ENCODE measurements at regions not wholly inside any gene's neighbourhood (a gene's known extent, or its start where the extent isn't known, plus 50 kb on each side); places are given as distances from the start of the nearest gene placed in this dataset.
"Not testable (repeated sequence)": the region's sequence is repeated elsewhere in the genome, so short reads cannot be mapped to it uniquely, and the experiment has no call there.

- DNase-seq = no peak
- no peaks in the 10 kb centered on the region for H3K36me3 Mint-ChIP-seq (ENCODE audit: unreplicated experiment)
These were observed 67.1 kb upstream of the MAP4K4 start for GRCh38 chr2:101630224-101630949.

GRCh38 chr2:101628030-101628392, 69.5 kb upstream of the MAP4K4 start:
- H3K4me1 Mint-ChIP-seq (ENCODE audit: low read depth, unreplicated experiment) = no peaks in the 10 kb centered on the region
- no peak overlapping the region for H3K4me3 Mint-ChIP-seq (ENCODE audit: unreplicated experiment)
- peaks cover 3% of the 10 kb centered on the region for H3K9me3 Mint-ChIP-seq (ENCODE audit: unreplicated experiment)
- H3K36me3 Mint-ChIP-seq (ENCODE audit: unreplicated experiment) = no peaks in the 10 kb centered on the region
- no peak overlapping the region for H3K27ac Mint-ChIP-seq (ENCODE audit: unreplicated experiment)
- peaks cover 5% of the 10 kb centered on the region for H3K27me3 Mint-ChIP-seq (ENCODE audit: unreplicated experiment)
- DNase-seq = no peak
- TF ChIP-seq CTCF (IDR thresholded peaks at IDR 0.05; ENCODE audit: partially characterized antibody, unreplicated experiment) = no peak

More at GRCh38 chr2:101630224-101630949, 67.1 kb upstream of the MAP4K4 start:
- H3K4me3 Mint-ChIP-seq (ENCODE audit: unreplicated experiment) = no peak overlapping the region
- H3K27ac Mint-ChIP-seq (ENCODE audit: unreplicated experiment) = no peak overlapping the region
- peaks cover 3% of the 10 kb centered on the region for H3K9me3 Mint-ChIP-seq (ENCODE audit: unreplicated experiment)
- no peak for TF ChIP-seq CTCF (IDR thresholded peaks at IDR 0.05; ENCODE audit: partially characterized antibody, unreplicated experiment)
- no peaks in the 10 kb centered on the region for H3K4me1 Mint-ChIP-seq (ENCODE audit: low read depth, unreplicated experiment)
- peaks cover 5% of the 10 kb centered on the region for H3K27me3 Mint-ChIP-seq (ENCODE audit: unreplicated experiment)

- no peak overlapping the region for H3K4me3 Mint-ChIP-seq (ENCODE audit: unreplicated experiment)
- H3K4me1 Mint-ChIP-seq (ENCODE audit: low read depth, unreplicated experiment) = no peaks in the 10 kb centered on the region
- H3K9me3 Mint-ChIP-seq (ENCODE audit: unreplicated experiment) = peaks cover 3% of the 10 kb centered on the region
- H3K27ac Mint-ChIP-seq (ENCODE audit: unreplicated experiment) = no peak overlapping the region
- no peak for DNase-seq
- peaks cover 5% of the 10 kb centered on the region for H3K27me3 Mint-ChIP-seq (ENCODE audit: unreplicated experiment)
- TF ChIP-seq CTCF (IDR thresholded peaks at IDR 0.05; ENCODE audit: partially characterized antibody, unreplicated experiment) = no peak
- no peaks in the 10 kb centered on the region for H3K36me3 Mint-ChIP-seq (ENCODE audit: unreplicated experiment)
These were observed 70.0 kb upstream of the MAP4K4 start for GRCh38 chr2:101627285-101628029.

- H3K4me1 Mint-ChIP-seq (ENCODE audit: low read depth, unreplicated experiment); H3K27ac Mint-ChIP-seq (ENCODE audit: unreplicated experiment); H3K27me3 Mint-ChIP-seq (ENCODE audit: unreplicated experiment); H3K9me3 Mint-ChIP-seq (ENCODE audit: unreplicated experiment); DNase-seq; H3K4me3 Mint-ChIP-seq (ENCODE audit: unreplicated experiment); H3K36me3 Mint-ChIP-seq (ENCODE audit: unreplicated experiment): not testable (repeated sequence)
These were observed 71.7 kb upstream of the MAP4K4 start for GRCh38 chr2:101625814-101626213.

- H3K4me1 Mint-ChIP-seq (ENCODE audit: low read depth, unreplicated experiment) = no peaks in the 10 kb centered on the region
- DNase-seq = no peak
- H3K36me3 Mint-ChIP-seq (ENCODE audit: unreplicated experiment) = no peaks in the 10 kb centered on the region
- H3K4me3 Mint-ChIP-seq (ENCODE audit: unreplicated experiment) = no peak overlapping the region
- TF ChIP-seq CTCF (IDR thresholded peaks at IDR 0.05; ENCODE audit: partially characterized antibody, unreplicated experiment) = no peak
- no peak overlapping the region for H3K27ac Mint-ChIP-seq (ENCODE audit: unreplicated experiment)
- peaks cover 2% of the 10 kb centered on the region for H3K27me3 Mint-ChIP-seq (ENCODE audit: unreplicated experiment)
- peaks cover 3% of the 10 kb centered on the region for H3K9me3 Mint-ChIP-seq (ENCODE audit: unreplicated experiment)
These were observed 72.1 kb upstream of the MAP4K4 start for GRCh38 chr2:101625387-101625786.
